ENCODE measurements at regions not wholly inside any gene's neighbourhood (a gene's known extent, or its start where the extent isn't known, plus 50 kb on each side); places are given as distances from the start of the nearest gene placed in this dataset.

- DNase-seq (ENCODE audit: low spot score) (no peak), ATAC-seq (no peak)
- Histone ChIP-seq H3K4me3 (no peak overlapping the region), H3K79me2 (replicated peaks; ENCODE audit: insufficient read depth) (no peaks in the 10 kb centered on the region), H4K20me1 (replicated peaks; ENCODE audit: insufficient read depth) (no peaks in the 10 kb centered on the region), H3K27me3 (ENCODE audit: insufficient read depth) (no peaks in the 10 kb centered on the region), H3K9me2 (ENCODE audit: insufficient read depth) (peaks cover 4% of the 10 kb centered on the region; the same call in 1 of the 2 replicates), H3K27ac (ENCODE audit: low read depth) (no peak overlapping the region), H3K4me1 (ENCODE audit: insufficient read depth) (0 out of 2 replicates have a peak, but pooled peaks cover 5% of the 10 kb centered on the region), H3K4me2 (no peak overlapping the region), H3K36me3 (ENCODE audit: insufficient read depth) (no peaks in the 10 kb centered on the region), H3F3A (replicated peaks; ENCODE audit: low read depth) (no peaks in the 10 kb centered on the region), H2AFZ (peak overlapping the region; percentile 69)
- no peak for TF ChIP-seq POLR2AphosphoS5 (IDR thresholded peaks at IDR 0.05; ENCODE audit: low read depth)
- no peak for TF ChIP-seq ZNF462 (CRISPR knock-in tag; IDR thresholded peaks at IDR 0.05)
- TF ChIP-seq ETS1 (IDR thresholded peaks at IDR 0.05), result no peak
- TF ChIP-seq CTCF (conservative IDR thresholded peaks at IDR 0.05; ENCODE audit: low read depth in 2 of 2), result no peak
- TF ChIP-seq ZNF331 (CRISPR knock-in tag; IDR thresholded peaks at IDR 0.05; ENCODE audit: low read depth), result no peak
- TF ChIP-seq CREB1 (CRISPR knock-in tag; IDR thresholded peaks at IDR 0.05; ENCODE audit: low read depth), result no peak
- TF ChIP-seq REST (IDR thresholded peaks at IDR 0.05; ENCODE audit: unreplicated experiment), result no peak
- TF ChIP-seq EZH2phosphoT487 (IDR thresholded peaks at IDR 0.05; ENCODE audit: unreplicated experiment), result no peak
- TF ChIP-seq JUNB (IDR thresholded peaks at IDR 0.05; ENCODE audit: unreplicated experiment), result no peak
- TF ChIP-seq NANOG (IDR thresholded peaks at IDR 0.05; ENCODE audit: borderline replicate concordance), result no peak
- Mint-ChIP-seq H3K27me3 (ENCODE audit: insufficient read depth, low read depth, poor library complexity) (no peaks in the 10 kb centered on the region), H3K36me3 (ENCODE audit: low read depth) (0 out of 3 replicates have a peak, but pooled peaks cover 8% of the 10 kb centered on the region), H3K27ac (peak overlapping the region; percentile 22; the same call in 1 of the 2 replicates), H3K9me3 (0 out of 3 replicates have a peak, but pooled peaks cover 3% of the 10 kb centered on the region), H3K4me3 (no peak overlapping the region), H3K4me1 (peaks cover 8% of the 10 kb centered on the region; the same call in 2 of the 3 replicates)
Observed at GRCh38 chr2:146267093-146267492, 1577.7 kb upstream of the ACVR2A start.

Data from GM23338 (cell line).